ENCODE measurements at regions not wholly inside any gene's neighbourhood (a gene's known extent, or its start where the extent isn't known, plus 50 kb on each side); places are given as distances from the start of the nearest gene placed in this dataset.

GRCh38 chr16:6524501-6524900, 808.1 kb upstream of the RBFOX1 start:
- TF ChIP-seq CTCF (conservative IDR thresholded peaks at IDR 0.05; ENCODE audit: low read depth, low read length) (no peak), EZH2 (IDR thresholded peaks at IDR 0.05; ENCODE audit: low read length, unreplicated experiment) (no peak)
